KMS-11 (cell line): ENCODE measurements at regions not wholly inside any gene's neighbourhood (a gene's known extent, or its start where the extent isn't known, plus 50 kb on each side); places are given as distances from the start of the nearest gene placed in this dataset.

Experiments
- H2AFZ ChIP-seq: fragments of 200-600 bp; sonication (generic); 2 replicates; pipeline ENCODE4 v1.6.1; 2016; ENCODE audit warnings: antibody characterized with exemption, mixed run types, low read depth
- H3K27ac ChIP-seq: fragments of 200-600 bp; sonication (generic); 2 replicates; pipeline ENCODE4 v1.6.1; 2016; ENCODE audit warnings: mild to moderate bottlenecking, mixed run types
- H3K27me3 ChIP-seq: fragments of 200-600 bp; sonication (generic); 2 replicates; pipeline ENCODE4 v1.6.1; 2017; ENCODE audit warnings: mild to moderate bottlenecking, low read depth, mixed run types, moderate library complexity; ENCODE audit not compliant: insufficient read depth
- H3K36me3 ChIP-seq: fragments of 200-600 bp; sonication (generic); 2 replicates; pipeline ENCODE4 v1.6.1; 2017; ENCODE audit warnings: mild to moderate bottlenecking, mixed run types; ENCODE audit not compliant: insufficient read depth
- H3K4me1 ChIP-seq: fragments of 200-600 bp; sonication (generic); 2 replicates; pipeline ENCODE4 v1.6.1; 2016; ENCODE audit warnings: mild to moderate bottlenecking, low read depth, mixed run types; ENCODE audit not compliant: poor library complexity, severe bottlenecking
- H3K4me2 ChIP-seq: fragments of 200-600 bp; sonication (generic); 2 replicates; pipeline ENCODE4 v1.7.0; 2016; ENCODE audit warnings: mild to moderate bottlenecking, mixed run types
- H3K4me3 ChIP-seq: fragments of 200-600 bp; sonication (generic); IDR thresholded peaks from 2 replicates; pipeline ENCODE4 v1.6.1; 2017; ENCODE audit warnings: low read depth, low read length, mixed read lengths; ENCODE audit not compliant: insufficient read depth
- H3K79me2 ChIP-seq: fragments of 200-600 bp; sonication (generic); 2 replicates; pipeline ENCODE4 v1.6.1; 2016; ENCODE audit warnings: low read depth, mixed run types; ENCODE audit not compliant: insufficient read depth
- H3K9ac ChIP-seq: fragments of 200-600 bp; sonication (generic); 2 replicates; pipeline ENCODE4 v1.6.1; 2016; ENCODE audit warnings: mild to moderate bottlenecking, mixed run types
- H4K20me1 ChIP-seq: fragments of 200-600 bp; sonication (generic); 2 replicates; pipeline ENCODE4 v1.6.1; 2016; ENCODE audit warnings: mild to moderate bottlenecking, mixed run types; ENCODE audit not compliant: insufficient read depth
- CTCF ChIP-seq: fragments of 200-600 bp; sonication (generic); conservative IDR thresholded peaks from 2 replicates; pipeline ENCODE4 v1.6.1; 2017; ENCODE audit warnings: low read depth, mild to moderate bottlenecking, antibody characterized with exemption, low read length, moderate library complexity, mixed read lengths

DNA sequence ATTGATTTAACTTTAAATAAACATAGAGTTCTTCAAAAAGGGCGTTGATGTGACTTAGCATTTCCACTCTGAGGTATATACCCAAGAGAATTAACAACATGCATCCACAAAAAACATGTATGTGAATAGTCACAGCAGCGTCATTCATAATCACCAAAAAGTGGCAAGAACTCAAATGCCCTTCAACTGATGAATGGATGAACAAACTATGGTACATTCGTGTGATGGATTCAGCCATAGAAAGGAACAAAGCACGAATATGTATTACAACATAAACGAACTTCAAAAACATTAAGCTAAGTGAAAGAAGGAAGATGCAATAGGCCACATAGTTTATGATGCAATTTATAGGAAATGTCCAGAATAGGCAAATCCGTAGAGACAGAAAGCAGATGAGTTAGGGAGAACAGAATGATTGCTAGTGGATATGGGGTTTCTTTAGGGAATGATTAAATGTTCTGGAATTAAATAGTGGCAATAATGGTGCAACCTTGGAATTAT, 72.3 kb upstream of the UQCRFS1 start:
- Histone ChIP-seq H2AFZ (no peak overlapping the region), H3K9ac (no peak overlapping the region), H4K20me1 (no peaks in the 10 kb centered on the region), H3K4me3 (no peak overlapping the region), H3K27me3 (no peaks in the 10 kb centered on the region), H3K4me2 (no peak overlapping the region), H3K79me2 (no peaks in the 10 kb centered on the region), H3K4me1 (no peaks in the 10 kb centered on the region), H3K27ac (no peak overlapping the region), H3K36me3 (no peaks in the 10 kb centered on the region)
- no peak for TF ChIP-seq CTCF

DNA sequence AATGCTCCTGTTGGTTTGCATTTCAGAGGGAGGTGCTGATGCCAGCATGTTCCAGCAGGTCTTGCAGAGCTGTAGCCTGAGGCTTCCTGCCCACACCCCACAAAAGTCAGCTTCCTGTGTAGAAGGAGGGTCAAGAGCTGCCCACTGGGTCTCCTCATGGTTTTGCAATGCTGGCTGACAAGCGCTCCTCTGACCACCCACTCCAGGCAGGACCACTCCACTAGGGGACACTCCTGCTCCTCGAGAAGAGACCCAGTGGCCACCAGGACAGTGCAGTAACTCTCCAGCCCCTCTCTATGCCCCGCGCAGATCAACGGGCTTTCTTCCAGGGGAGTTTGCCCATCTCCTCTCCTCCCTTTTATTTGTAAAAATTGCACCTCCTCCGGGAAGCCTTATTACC, 72.9 kb upstream of the UQCRFS1 start:
- Histone ChIP-seq H3K27ac (no peak overlapping the region), H3K9ac (no peak overlapping the region), H3K4me2 (no peak overlapping the region), H4K20me1 (no peaks in the 10 kb centered on the region), H3K27me3 (no peaks in the 10 kb centered on the region), H3K4me3 (no peak overlapping the region), H3K36me3 (no peaks in the 10 kb centered on the region), H3K79me2 (no peaks in the 10 kb centered on the region), H3K4me1 (no peaks in the 10 kb centered on the region), H2AFZ (no peak overlapping the region)
- TF ChIP-seq CTCF = no peak

- H4K20me1 ChIP-seq = no peaks in the 10 kb centered on the region
- no peak overlapping the region for H3K27ac ChIP-seq
- H3K36me3 ChIP-seq = no peaks in the 10 kb centered on the region
- no peak for TF ChIP-seq CTCF
- H3K4me1 ChIP-seq = no peaks in the 10 kb centered on the region
- no peak overlapping the region for H3K4me2 ChIP-seq
- no peak overlapping the region for H3K9ac ChIP-seq
- no peaks in the 10 kb centered on the region for H3K27me3 ChIP-seq
- H2AFZ ChIP-seq = no peak overlapping the region
- no peaks in the 10 kb centered on the region for H3K79me2 ChIP-seq
- no peak overlapping the region for H3K4me3 ChIP-seq
Measured at GRCh38 chr19:29287061-29287460, 74.1 kb upstream of the UQCRFS1 start.

- no peaks in the 10 kb centered on the region for H3K27me3 ChIP-seq
Measured at GRCh38 chr19:29288256-29288655, 75.3 kb upstream of the UQCRFS1 start.

More at GRCh38 chr19:29288256-29288655, 75.3 kb upstream of the UQCRFS1 start:
- H3K4me3 ChIP-seq = no peak overlapping the region
- H3K4me2 ChIP-seq = no peak overlapping the region
- no peaks in the 10 kb centered on the region for H3K4me1 ChIP-seq
- TF ChIP-seq CTCF = no peak
- no peak overlapping the region for H2AFZ ChIP-seq
- no peaks in the 10 kb centered on the region for H3K36me3 ChIP-seq
- no peaks in the 10 kb centered on the region for H3K79me2 ChIP-seq
- no peak overlapping the region for H3K9ac ChIP-seq
- H4K20me1 ChIP-seq = no peaks in the 10 kb centered on the region
- no peak overlapping the region for H3K27ac ChIP-seq
